SJSA1 (cell line): ENCODE measurements at regions not wholly inside any gene's neighbourhood (a gene's known extent, or its start where the extent isn't known, plus 50 kb on each side); places are given as distances from the start of the nearest gene placed in this dataset.
"Not testable (repeated sequence)": the region's sequence is repeated elsewhere in the genome, so short reads cannot be mapped to it uniquely, and the experiment has no call there.

ENCODE experiments used
- DNase-seq, 2 experiments: peaks; one replicate each; pipeline ENCODE4 v3.0.0-alpha.2; 2015 to 2020; ENCODE audit warnings: low spot score in 2 of 2, low read depth in 1 of 2
- H3K27ac ChIP-seq: fragments of 250-450 bp; sonication (Bioruptor Pico); 2 replicates; pipeline ENCODE4 v1.5.1; 2020; ENCODE audit warnings: mild to moderate bottlenecking, moderate library complexity
- H3K27me3 ChIP-seq: fragments of 250-450 bp; sonication (Bioruptor Pico); replicated peaks from 2 replicates; pipeline ENCODE4 v1.5.1; 2020; ENCODE audit warnings: mild to moderate bottlenecking, moderate library complexity
- H3K36me3 ChIP-seq: fragments of 250-450 bp; sonication (Bioruptor Pico); 2 replicates; pipeline ENCODE4 v1.5.1; 2020; ENCODE audit warnings: mild to moderate bottlenecking
- H3K4me1 ChIP-seq: fragments of 250-450 bp; sonication (Bioruptor Pico); replicated peaks from 2 replicates; pipeline ENCODE4 v1.6.1; 2021; ENCODE audit warnings: mild to moderate bottlenecking
- H3K4me3 ChIP-seq: fragments of 250-450 bp; sonication (Bioruptor Pico); 2 replicates; pipeline ENCODE4 v1.5.1; 2020; ENCODE audit warnings: mild to moderate bottlenecking
- H3K9me3 ChIP-seq: fragments of 250-450 bp; sonication (Bioruptor Pico); replicated peaks from 2 replicates; pipeline ENCODE4 v1.5.1; 2020; ENCODE audit warnings: mild to moderate bottlenecking

- not testable (repeated sequence) for H3K4me1 ChIP-seq, DNase-seq, H3K27ac ChIP-seq, H3K4me3 ChIP-seq, H3K27me3 ChIP-seq, H3K36me3 ChIP-seq, H3K9me3 ChIP-seq
Observed at GRCh38 chr22:21150863-21151262, 105.1 kb downstream of the LRRC74B start.

GRCh38 chr22:21187841-21188240 is 142.1 kb downstream of the LRRC74B start:
- H3K27ac ChIP-seq, H3K9me3 ChIP-seq, H3K27me3 ChIP-seq, DNase-seq, H3K4me1 ChIP-seq, H3K36me3 ChIP-seq, H3K4me3 ChIP-seq: not testable (repeated sequence)

GRCh38 chr22:21212054-21212453 is 166.3 kb downstream of the LRRC74B start:
- not testable (repeated sequence) for H3K4me1 ChIP-seq, H3K27me3 ChIP-seq, H3K9me3 ChIP-seq, H3K36me3 ChIP-seq, H3K4me3 ChIP-seq, DNase-seq, H3K27ac ChIP-seq

GRCh38 chr22:21215973-21216731 is 167.4 kb upstream of the RIMBP3B start:
- not testable (repeated sequence) for H3K27ac ChIP-seq, H3K4me3 ChIP-seq, H3K27me3 ChIP-seq, H3K9me3 ChIP-seq, H3K4me1 ChIP-seq, H3K36me3 ChIP-seq
- DNase-seq: peak in 1 of 2 experiments; percentile 40

GRCh38 chr22:21224900-21225299 is 158.7 kb upstream of the RIMBP3B start:
- not testable (repeated sequence) for H3K27ac ChIP-seq, H3K27me3 ChIP-seq

GRCh38 chr22:21226901-21227693 is 156.5 kb upstream of the RIMBP3B start:
- not testable (repeated sequence) for H3K27ac ChIP-seq, H3K4me1 ChIP-seq, H3K36me3 ChIP-seq, H3K27me3 ChIP-seq, DNase-seq, H3K4me3 ChIP-seq, H3K9me3 ChIP-seq

More at GRCh38 chr22:21224900-21225299, 158.7 kb upstream of the RIMBP3B start:
- not testable (repeated sequence) for H3K36me3 ChIP-seq, H3K4me3 ChIP-seq, DNase-seq, H3K9me3 ChIP-seq, H3K4me1 ChIP-seq

- DNase-seq, H3K9me3 ChIP-seq, H3K4me3 ChIP-seq, H3K27me3 ChIP-seq, H3K36me3 ChIP-seq, H3K4me1 ChIP-seq, H3K27ac ChIP-seq: not testable (repeated sequence)
Observed at GRCh38 chr22:21251435-21251834, 132.1 kb upstream of the RIMBP3B start.

GRCh38 chr22:21282646-21283045 is 100.9 kb upstream of the RIMBP3B start:
- H3K27me3 ChIP-seq, H3K36me3 ChIP-seq, H3K4me3 ChIP-seq, H3K4me1 ChIP-seq, H3K9me3 ChIP-seq, H3K27ac ChIP-seq: not testable (repeated sequence)
- DNase-seq: peak in 1 of 2 experiments; percentile 30

- not testable (repeated sequence) for H3K9me3 ChIP-seq, H3K36me3 ChIP-seq, H3K4me3 ChIP-seq, H3K27ac ChIP-seq, H3K27me3 ChIP-seq, H3K4me1 ChIP-seq
- DNase-seq: peak in 1 of 2 experiments; percentile 33
Observed at GRCh38 chr22:21293702-21294101, 89.8 kb upstream of the RIMBP3B start.

- not testable (repeated sequence) for H3K27me3 ChIP-seq, DNase-seq, H3K4me3 ChIP-seq, H3K9me3 ChIP-seq, H3K4me1 ChIP-seq, H3K27ac ChIP-seq, H3K36me3 ChIP-seq
Observed at GRCh38 chr22:21327629-21328028, 55.9 kb upstream of the RIMBP3B start.
